LNCaP clone FGC (cell line): ENCODE measurements at regions not wholly inside any gene's neighbourhood (a gene's known extent, or its start where the extent isn't known, plus 50 kb on each side); places are given as distances from the start of the nearest gene placed in this dataset.

Experiments used
- DNase-seq: peaks from one replicate; pipeline ENCODE4 v3.0.0-alpha.2; 2011; ENCODE audit warnings: low read depth
- H3K4me3 ChIP-seq: 2 replicates; pipeline ENCODE4 v1.5.1; 2011; ENCODE audit warnings: mild to moderate bottlenecking, low read depth, low read length, control low read depth
- CTCF ChIP-seq: IDR thresholded peaks from 2 replicates; pipeline ENCODE4 v1.5.1; 2012; ENCODE audit warnings: mild to moderate bottlenecking; ENCODE audit not compliant: control insufficient read depth, insufficient read depth; ENCODE audit errors: extremely low read depth

- TF ChIP-seq CTCF: no peak
- DNase-seq: no peak
- no peak overlapping the region for H3K4me3 ChIP-seq
These were observed 1013.9 kb downstream of the KCNT2 start for GRCh38 chr1:195594322-195594721.

GRCh38 chr1:195591917-195592672 is 1016.1 kb downstream of the KCNT2 start:
- TF ChIP-seq CTCF: no peak
- H3K4me3 ChIP-seq: no peak overlapping the region
- DNase-seq: no peak

- DNase-seq: no peak
- no peak overlapping the region for H3K4me3 ChIP-seq
- no peak for TF ChIP-seq CTCF
These were observed 1017.6 kb downstream of the KCNT2 start for GRCh38 chr1:195590649-195591048.

GRCh38 chr1:195584870-195585624 is 1023.2 kb downstream of the KCNT2 start:
- no peak for DNase-seq
- no peak for TF ChIP-seq CTCF
- no peak overlapping the region for H3K4me3 ChIP-seq

DNA sequence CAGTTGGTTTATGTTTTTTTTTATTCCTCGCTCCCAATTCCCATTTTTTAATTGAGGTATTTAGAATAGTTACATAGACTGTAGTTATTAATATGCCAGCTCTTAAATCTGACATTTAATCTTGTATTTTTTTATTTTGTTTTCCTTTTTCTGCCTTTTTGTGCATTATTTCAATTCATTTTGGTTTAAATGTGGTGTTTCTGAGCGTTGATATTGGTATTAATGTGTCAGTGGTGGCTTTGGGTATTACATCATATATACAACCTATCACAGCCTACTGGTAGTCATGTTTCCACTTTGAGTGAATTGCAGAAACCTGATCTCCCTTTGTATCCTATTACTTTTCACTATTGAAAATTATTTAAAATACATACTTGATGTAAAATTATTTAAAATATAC is 1027.3 kb downstream of the KCNT2 start:
- no peak for TF ChIP-seq CTCF
- DNase-seq: no peak
- no peak overlapping the region for H3K4me3 ChIP-seq

DNA sequence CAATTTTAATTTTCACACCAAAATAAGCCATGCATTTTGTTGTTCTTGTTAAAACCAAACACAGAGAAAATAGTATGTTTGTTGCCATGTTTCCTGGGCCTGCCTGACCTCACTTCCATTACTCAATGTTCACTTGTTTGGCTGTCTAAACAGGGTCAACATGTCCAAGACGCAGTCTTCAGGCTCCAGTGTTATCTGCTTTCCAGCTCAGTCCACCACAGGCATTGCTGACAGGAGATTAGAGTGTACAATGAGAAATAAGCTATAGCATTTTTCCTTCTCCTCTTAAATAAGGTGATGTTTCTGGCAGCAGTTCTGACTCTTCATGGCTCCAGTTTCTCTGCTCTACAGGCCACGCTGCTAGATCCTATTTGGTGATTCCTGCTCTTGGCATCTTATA is 1030.5 kb downstream of the KCNT2 start:
- H3K4me3 ChIP-seq: no peak overlapping the region
- DNase-seq: no peak
- TF ChIP-seq CTCF: no peak
